DND-41 (cell line): ENCODE measurements at regions not wholly inside any gene's neighbourhood (a gene's known extent, or its start where the extent isn't known, plus 50 kb on each side); places are given as distances from the start of the nearest gene placed in this dataset.

Experiments used
- ATAC-seq: fragments of 200-7000 bp; cut with Tn5 transposase; 3 replicates; pipeline ENCODE4 v1.9.1; 2021; ENCODE audit warnings: low read depth; ENCODE audit not compliant: insufficient read depth
- DNase-seq: peaks from one replicate; pipeline ENCODE4 v3.0.0-alpha.2; 2020
- H2AFZ ChIP-seq: 2 replicates; pipeline ENCODE4 v1.6.0; 2012; ENCODE audit warnings: low read depth, low read length
- H3K27ac ChIP-seq: 2 replicates; pipeline ENCODE4 v1.5.1; 2012; ENCODE audit warnings: low read length, inconsistent platforms
- H3K27me3 ChIP-seq: fragments of 200-600 bp; sonication (generic); 2 replicates; pipeline ENCODE4 v1.6.0; 2012; ENCODE audit warnings: low read length, mild to moderate bottlenecking, inconsistent platforms; ENCODE audit not compliant: insufficient read depth, poor library complexity
- H3K36me3 ChIP-seq: 2 replicates; pipeline ENCODE4 v1.5.1; 2012; ENCODE audit warnings: low read length, inconsistent platforms; ENCODE audit not compliant: insufficient read depth
- H3K4me1 ChIP-seq: 2 replicates; pipeline ENCODE4 v1.5.1; 2012; ENCODE audit warnings: mild to moderate bottlenecking, low read length; ENCODE audit not compliant: insufficient read depth
- H3K4me2 ChIP-seq: 2 replicates; pipeline ENCODE4 v1.6.0; 2012; ENCODE audit warnings: mild to moderate bottlenecking, moderate library complexity, low read length, inconsistent platforms; ENCODE audit not compliant: insufficient read depth
- H3K4me3 ChIP-seq, 2 experiments: fragments of 200-600 bp in 1 of 2; shearing (Covaris generic) in 1 of 2; 2 replicates each; pipeline ENCODE4 v1.5.1; 2012 to 2016; ENCODE audit warnings: inconsistent platforms in 2 of 2, low read length in 2 of 2, mild to moderate bottlenecking in 2 of 2, low read depth in 1 of 2, moderate library complexity in 1 of 2
- H3K79me2 ChIP-seq: 2 replicates; pipeline ENCODE4 v1.6.0; 2012; ENCODE audit warnings: low read length, inconsistent platforms; ENCODE audit not compliant: insufficient read depth
- H3K9ac ChIP-seq: 2 replicates; pipeline ENCODE4 v1.6.0; 2012; ENCODE audit warnings: low read depth, mild to moderate bottlenecking, inconsistent platforms, low read length, moderate library complexity
- H3K9me3 ChIP-seq: 2 replicates; pipeline ENCODE4 v1.5.1; 2012; ENCODE audit warnings: low read length, moderate library complexity, mild to moderate bottlenecking, inconsistent platforms; ENCODE audit not compliant: insufficient read depth, severe bottlenecking
- H4K20me1 ChIP-seq: 2 replicates; pipeline ENCODE4 v1.6.0; 2012; ENCODE audit warnings: low read length; ENCODE audit not compliant: insufficient read depth
- CTCF ChIP-seq: IDR thresholded peaks from 2 replicates; pipeline ENCODE4 v1.5.1; 2012; ENCODE audit warnings: borderline replicate concordance, low read length, moderate library complexity, mild to moderate bottlenecking; ENCODE audit not compliant: poor library complexity, severe bottlenecking; ENCODE audit errors: extremely low read depth
- EZH2 ChIP-seq: IDR thresholded peaks from 3 replicates; pipeline ENCODE4 v1.6.1; 2012; ENCODE audit warnings: borderline replicate concordance, low read depth, mild to moderate bottlenecking, moderate library complexity, low read length, inconsistent platforms; ENCODE audit not compliant: severe bottlenecking

- Histone ChIP-seq H3K27ac (no peak overlapping the region), H3K4me1 (no peaks in the 10 kb centered on the region), H3K27me3 (no peaks in the 10 kb centered on the region), H3K4me2 (no peak overlapping the region), H3K79me2 (no peaks in the 10 kb centered on the region), H2AFZ (no peak overlapping the region), H3K36me3 (no peaks in the 10 kb centered on the region), H3K9me3 (no peaks in the 10 kb centered on the region), H3K9ac (no peak overlapping the region), H4K20me1 (no peaks in the 10 kb centered on the region), H3K4me3 (no peak overlapping the region)
- ATAC-seq (no peak), DNase-seq (no peak)
- no peak for TF ChIP-seq EZH2
- no peak for TF ChIP-seq CTCF
Measured at GRCh38 chr20:60558486-60558885, 600.3 kb downstream of the CDH26 start.

GRCh38 chr20:60559462-60559861 is 601.2 kb downstream of the CDH26 start:
- H3K79me2 ChIP-seq = no peaks in the 10 kb centered on the region
- no peak overlapping the region for H3K4me3 ChIP-seq
- no peak overlapping the region for H2AFZ ChIP-seq
- TF ChIP-seq CTCF (no peak), EZH2 (no peak)
- no peak overlapping the region for H3K9ac ChIP-seq
- no peaks in the 10 kb centered on the region for H3K9me3 ChIP-seq
- no peaks in the 10 kb centered on the region for H3K27me3 ChIP-seq
- no peaks in the 10 kb centered on the region for H3K4me1 ChIP-seq
- H3K27ac ChIP-seq = no peak overlapping the region
- H4K20me1 ChIP-seq = no peaks in the 10 kb centered on the region
- no peak for DNase-seq
- no peaks in the 10 kb centered on the region for H3K36me3 ChIP-seq
- ATAC-seq = no peak
- no peak overlapping the region for H3K4me2 ChIP-seq

- H3K4me1 ChIP-seq = no peaks in the 10 kb centered on the region
- H3K9ac ChIP-seq = no peak overlapping the region
- ATAC-seq (no peak), DNase-seq (no peak)
- H3K4me2 ChIP-seq = no peak overlapping the region
- H3K4me3 ChIP-seq = no peak overlapping the region
- H3K9me3 ChIP-seq = no peaks in the 10 kb centered on the region
- H3K79me2 ChIP-seq = no peaks in the 10 kb centered on the region
- H3K27me3 ChIP-seq = no peaks in the 10 kb centered on the region
- no peaks in the 10 kb centered on the region for H3K36me3 ChIP-seq
- TF ChIP-seq CTCF (no peak), EZH2 (no peak)
- no peak overlapping the region for H3K27ac ChIP-seq
- no peaks in the 10 kb centered on the region for H4K20me1 ChIP-seq
- no peak overlapping the region for H2AFZ ChIP-seq
Measured at GRCh38 chr20:60561052-60561451, 602.8 kb downstream of the CDH26 start.

- Histone ChIP-seq H3K79me2 (no peaks in the 10 kb centered on the region), H3K4me3 (no peak overlapping the region), H3K4me1 (no peaks in the 10 kb centered on the region), H3K27ac (no peak overlapping the region), H3K36me3 (no peaks in the 10 kb centered on the region), H3K4me2 (no peak overlapping the region), H4K20me1 (no peaks in the 10 kb centered on the region), H2AFZ (no peak overlapping the region), H3K9ac (no peak overlapping the region), H3K27me3 (no peaks in the 10 kb centered on the region), H3K9me3 (no peaks in the 10 kb centered on the region)
- ATAC-seq = no peak
- no peak for DNase-seq
- no peak for TF ChIP-seq CTCF
- TF ChIP-seq EZH2 = no peak
Measured at GRCh38 chr20:60565083-60565482, 606.9 kb downstream of the CDH26 start.
